ENCODE measurements at regions not wholly inside any gene's neighbourhood (a gene's known extent, or its start where the extent isn't known, plus 50 kb on each side); places are given as distances from the start of the nearest gene placed in this dataset.

DNA sequence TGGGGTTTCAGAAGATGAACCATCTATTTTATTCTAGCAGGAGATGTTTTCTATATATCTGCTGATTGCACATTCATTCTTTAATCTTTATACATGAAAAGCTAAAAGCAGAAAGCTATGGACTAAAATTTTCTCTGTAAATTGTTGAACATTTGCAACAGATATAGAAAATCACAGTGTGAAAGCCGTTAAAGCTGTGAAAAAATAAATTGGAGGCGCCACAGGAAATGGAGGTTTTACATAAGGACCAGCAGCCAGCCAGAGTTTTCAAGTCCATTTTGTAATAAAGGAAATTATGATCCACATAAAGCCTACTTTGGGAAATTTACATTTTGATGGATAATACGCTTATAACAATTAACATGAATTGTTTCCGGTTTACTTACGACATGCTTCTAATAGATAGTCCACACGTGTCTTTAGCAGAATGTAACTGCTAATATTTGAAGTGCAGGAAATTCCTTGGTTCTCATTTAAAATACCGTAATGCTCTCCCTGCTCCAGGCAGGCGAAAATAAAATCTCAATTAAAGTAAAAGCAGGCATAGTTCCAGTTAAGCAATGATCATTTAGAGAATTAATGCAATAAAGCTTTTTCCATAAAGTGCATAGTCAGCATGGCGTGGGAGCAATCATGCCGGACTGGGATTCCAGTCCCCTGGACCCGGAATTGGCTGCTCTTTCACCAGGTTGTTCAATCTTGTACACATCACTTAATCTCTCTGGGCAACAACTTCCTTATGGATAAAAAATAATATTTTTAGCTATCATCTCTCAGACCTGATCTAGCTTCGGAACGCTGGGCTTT is 445.4 kb downstream of the ZNF608 start:
- TF ChIP-seq POLR2AphosphoS5 (IDR thresholded peaks at IDR 0.05; ENCODE audit: low read depth, low read length), result no peak
- TF ChIP-seq TAF1 (IDR thresholded peaks at IDR 0.05; ENCODE audit: borderline replicate concordance, insufficient read depth, low read length), result no peak
- TF ChIP-seq, protein P1, sequence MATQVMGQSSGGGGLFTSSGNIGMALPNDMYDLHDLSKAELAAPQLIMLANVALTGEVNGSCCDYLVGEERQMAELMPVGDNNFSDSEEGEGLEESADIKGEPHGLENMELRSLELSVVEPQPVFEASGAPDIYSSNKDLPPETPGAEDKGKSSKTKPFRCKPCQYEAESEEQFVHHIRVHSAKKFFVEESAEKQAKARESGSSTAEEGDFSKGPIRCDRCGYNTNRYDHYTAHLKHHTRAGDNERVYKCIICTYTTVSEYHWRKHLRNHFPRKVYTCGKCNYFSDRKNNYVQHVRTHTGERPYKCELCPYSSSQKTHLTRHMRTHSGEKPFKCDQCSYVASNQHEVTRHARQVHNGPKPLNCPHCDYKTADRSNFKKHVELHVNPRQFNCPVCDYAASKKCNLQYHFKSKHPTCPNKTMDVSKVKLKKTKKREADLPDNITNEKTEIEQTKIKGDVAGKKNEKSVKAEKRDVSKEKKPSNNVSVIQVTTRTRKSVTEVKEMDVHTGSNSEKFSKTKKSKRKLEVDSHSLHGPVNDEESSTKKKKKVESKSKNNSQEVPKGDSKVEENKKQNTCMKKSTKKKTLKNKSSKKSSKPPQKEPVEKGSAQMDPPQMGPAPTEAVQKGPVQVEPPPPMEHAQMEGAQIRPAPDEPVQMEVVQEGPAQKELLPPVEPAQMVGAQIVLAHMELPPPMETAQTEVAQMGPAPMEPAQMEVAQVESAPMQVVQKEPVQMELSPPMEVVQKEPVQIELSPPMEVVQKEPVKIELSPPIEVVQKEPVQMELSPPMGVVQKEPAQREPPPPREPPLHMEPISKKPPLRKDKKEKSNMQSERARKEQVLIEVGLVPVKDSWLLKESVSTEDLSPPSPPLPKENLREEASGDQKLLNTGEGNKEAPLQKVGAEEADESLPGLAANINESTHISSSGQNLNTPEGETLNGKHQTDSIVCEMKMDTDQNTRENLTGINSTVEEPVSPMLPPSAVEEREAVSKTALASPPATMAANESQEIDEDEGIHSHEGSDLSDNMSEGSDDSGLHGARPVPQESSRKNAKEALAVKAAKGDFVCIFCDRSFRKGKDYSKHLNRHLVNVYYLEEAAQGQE (IDR thresholded peaks at IDR 0.05; ENCODE audit: insufficient read depth in 1 of 2, low read depth in 2 of 2, low read length in 2 of 2), result no peak
- TF ChIP-seq SIN3A (IDR thresholded peaks at IDR 0.05; ENCODE audit: borderline replicate concordance, insufficient read depth, low read length), result no peak
